ENCODE measurements at regions not wholly inside any gene's neighbourhood (a gene's known extent, or its start where the extent isn't known, plus 50 kb on each side); places are given as distances from the start of the nearest gene placed in this dataset.

- no peak for DNase-seq
- no peak overlapping the region for H3K27ac Mint-ChIP-seq
These were observed 104.5 kb upstream of the AGA start for GRCh38 chr4:177546745-177547144.

GRCh38 chr4:177547985-177548384 lies 105.7 kb upstream of the AGA start:
- no peak for DNase-seq
- no peaks in the 10 kb centered on the region for H3K27me3 Mint-ChIP-seq (ENCODE audit: low read depth in 3 of 3)
- no peaks in the 10 kb centered on the region for H3K4me1 Mint-ChIP-seq
- H3K27ac Mint-ChIP-seq: no peak overlapping the region
- no peak overlapping the region for H3K4me3 Mint-ChIP-seq
- peaks cover 0 to 2% (median 0%) of the 10 kb centered on the region in 6 donors for H3K9me3 Mint-ChIP-seq
- H3K36me3 Mint-ChIP-seq: no peaks in the 10 kb centered on the region

More at GRCh38 chr4:177546745-177547144, 104.5 kb upstream of the AGA start:
- no peaks in the 10 kb centered on the region for H3K27me3 Mint-ChIP-seq (ENCODE audit: low read depth in 3 of 3)
- no peak overlapping the region for H3K4me3 Mint-ChIP-seq
- peaks cover 0 to 4% (median 0%) of the 10 kb centered on the region in 3 donors for H3K36me3 Mint-ChIP-seq
- no peaks in the 10 kb centered on the region for H3K4me1 Mint-ChIP-seq
- peaks cover 0 to 7% (median 1%) of the 10 kb centered on the region in 6 donors for H3K9me3 Mint-ChIP-seq

GRCh38 chr4:177555007-177555574 lies 112.9 kb upstream of the AGA start:
- no peaks in the 10 kb centered on the region for H3K27me3 Mint-ChIP-seq (ENCODE audit: low read depth in 3 of 3)
- no peaks in the 10 kb centered on the region for H3K36me3 Mint-ChIP-seq
- DNase-seq: no peak
- no peak overlapping the region for H3K4me3 Mint-ChIP-seq
- no peak overlapping the region for H3K27ac Mint-ChIP-seq
- no peaks in the 10 kb centered on the region for H3K4me1 Mint-ChIP-seq
- H3K9me3 Mint-ChIP-seq: peaks cover 0 to 4% (median 0%) of the 10 kb centered on the region in 6 donors

GRCh38 chr4:177557416-177557815 lies 115.2 kb upstream of the AGA start:
- H3K4me3 Mint-ChIP-seq: no peak overlapping the region
- no peak for DNase-seq
- H3K9me3 Mint-ChIP-seq: peaks cover 0 to 4% (median 0%) of the 10 kb centered on the region in 6 donors
- H3K4me1 Mint-ChIP-seq: no peaks in the 10 kb centered on the region
- no peaks in the 10 kb centered on the region for H3K36me3 Mint-ChIP-seq
- no peak overlapping the region for H3K27ac Mint-ChIP-seq
- H3K27me3 Mint-ChIP-seq (ENCODE audit: low read depth in 3 of 3): no peaks in the 10 kb centered on the region

- no peak for DNase-seq
These were observed 116.8 kb upstream of the AGA start for GRCh38 chr4:177558995-177559394.

GRCh38 chr4:177562163-177562562 lies 119.9 kb upstream of the AGA start:
- H3K4me1 Mint-ChIP-seq: no peaks in the 10 kb centered on the region
- no peaks in the 10 kb centered on the region for H3K36me3 Mint-ChIP-seq
- no peak overlapping the region for H3K4me3 Mint-ChIP-seq
- no peak overlapping the region for H3K27ac Mint-ChIP-seq
- DNase-seq: no peak
- peaks cover 0 to 8% (median 0%) of the 10 kb centered on the region in 6 donors for H3K9me3 Mint-ChIP-seq
- peaks cover 0 to under 1% (median 0%) of the 10 kb centered on the region in 3 donors for H3K27me3 Mint-ChIP-seq (ENCODE audit: low read depth in 3 of 3)

More at GRCh38 chr4:177558995-177559394, 116.8 kb upstream of the AGA start:
- no peaks in the 10 kb centered on the region for H3K4me1 Mint-ChIP-seq
- H3K27ac Mint-ChIP-seq: no peak overlapping the region
- H3K36me3 Mint-ChIP-seq: no peaks in the 10 kb centered on the region
- H3K9me3 Mint-ChIP-seq: peaks cover 0 to 4% (median 0%) of the 10 kb centered on the region in 6 donors
- H3K27me3 Mint-ChIP-seq (ENCODE audit: low read depth in 3 of 3): no peaks in the 10 kb centered on the region
- no peak overlapping the region for H3K4me3 Mint-ChIP-seq

- H3K4me1 Mint-ChIP-seq: no peaks in the 10 kb centered on the region
- H3K36me3 Mint-ChIP-seq: no peaks in the 10 kb centered on the region
- H3K27me3 Mint-ChIP-seq (ENCODE audit: low read depth in 3 of 3): peaks cover 0 to 4% (median 0%) of the 10 kb centered on the region in 3 donors
- H3K9me3 Mint-ChIP-seq: peaks cover 0 to 8% (median 0%) of the 10 kb centered on the region in 6 donors
- no peak overlapping the region for H3K27ac Mint-ChIP-seq
- no peak for DNase-seq
- H3K4me3 Mint-ChIP-seq: no peak overlapping the region
These were observed 120.6 kb upstream of the AGA start for GRCh38 chr4:177562859-177563258.

GRCh38 chr4:177566691-177567090 lies 124.5 kb upstream of the AGA start:
- DNase-seq: no peak
- Mint-ChIP-seq H3K4me3 (no peak overlapping the region), H3K27ac (no peak overlapping the region), H3K27me3 (ENCODE audit: low read depth in 3 of 3) (peaks cover 0 to 8% (median 0%) of the 10 kb centered on the region in 3 donors), H3K36me3 (no peaks in the 10 kb centered on the region), H3K4me1 (no peaks in the 10 kb centered on the region), H3K9me3 (peaks cover 0 to 8% (median 0%) of the 10 kb centered on the region in 6 donors)

GRCh38 chr4:177568931-177569330 lies 126.7 kb upstream of the AGA start:
- Mint-ChIP-seq H3K4me1 (no peaks in the 10 kb centered on the region), H3K9me3 (peaks cover 0 to 11% (median 0%) of the 10 kb centered on the region in 6 donors), H3K4me3 (no peak overlapping the region), H3K27ac (no peak overlapping the region), H3K36me3 (no peaks in the 10 kb centered on the region), H3K27me3 (ENCODE audit: low read depth in 3 of 3) (peaks cover under 1 to 10% (median 2%) of the 10 kb centered on the region in 3 donors)
- DNase-seq: no peak

- Mint-ChIP-seq H3K27ac (no peak overlapping the region), H3K27me3 (ENCODE audit: low read depth in 3 of 3) (peaks cover 2 to 10% (median 2%) of the 10 kb centered on the region in 3 donors), H3K36me3 (no peaks in the 10 kb centered on the region), H3K4me1 (no peaks in the 10 kb centered on the region), H3K9me3 (peaks cover 0 to 11% (median under 1%) of the 10 kb centered on the region in 6 donors), H3K4me3 (no peak overlapping the region)
- DNase-seq: no peak
These were observed 127.2 kb upstream of the AGA start for GRCh38 chr4:177569434-177569833.

- H3K27ac Mint-ChIP-seq: no peak overlapping the region
- H3K4me3 Mint-ChIP-seq: no peak overlapping the region
- peaks cover 2 to 8% (median 2%) of the 10 kb centered on the region in 3 donors for H3K27me3 Mint-ChIP-seq (ENCODE audit: low read depth in 3 of 3)
- H3K9me3 Mint-ChIP-seq: peaks cover 0 to 4% (median 1%) of the 10 kb centered on the region in 6 donors
- H3K36me3 Mint-ChIP-seq: no peaks in the 10 kb centered on the region
- no peaks in the 10 kb centered on the region for H3K4me1 Mint-ChIP-seq
- no peak for DNase-seq
These were observed 131.3 kb upstream of the AGA start for GRCh38 chr4:177573507-177573906.

GRCh38 chr4:177574446-177574845 lies 132.2 kb upstream of the AGA start:
- H3K27me3 Mint-ChIP-seq (ENCODE audit: low read depth in 3 of 3): peaks cover 2 to 8% (median 2%) of the 10 kb centered on the region in 3 donors
- H3K4me1 Mint-ChIP-seq: no peaks in the 10 kb centered on the region
- H3K9me3 Mint-ChIP-seq: peaks cover 0 to 4% (median 1%) of the 10 kb centered on the region in 6 donors
- H3K27ac Mint-ChIP-seq: no peak overlapping the region
- H3K36me3 Mint-ChIP-seq: no peaks in the 10 kb centered on the region
- no peak overlapping the region for H3K4me3 Mint-ChIP-seq
- DNase-seq: no peak

- Mint-ChIP-seq H3K4me1 (no peaks in the 10 kb centered on the region), H3K36me3 (no peaks in the 10 kb centered on the region), H3K27me3 (ENCODE audit: low read depth in 3 of 3) (peaks cover 0 to 1% (median under 1%) of the 10 kb centered on the region in 3 donors), H3K9me3 (peaks cover 0 to under 1% (median 0%) of the 10 kb centered on the region in 6 donors), H3K4me3 (no peak overlapping the region), H3K27ac (no peak overlapping the region)
- DNase-seq: no peak
These were observed 137.4 kb upstream of the AGA start for GRCh38 chr4:177579649-177580048.

GRCh38 chr4:177582992-177583391 lies 140.8 kb upstream of the AGA start:
- Mint-ChIP-seq H3K36me3 (no peaks in the 10 kb centered on the region), H3K9me3 (peaks cover 0 to 5% (median 0%) of the 10 kb centered on the region in 6 donors), H3K27ac (no peak overlapping the region), H3K4me1 (no peaks in the 10 kb centered on the region), H3K27me3 (ENCODE audit: low read depth in 3 of 3) (peaks cover 0 to 3% (median 0%) of the 10 kb centered on the region in 3 donors), H3K4me3 (no peak overlapping the region)
- DNase-seq: no peak

- no peak overlapping the region for H3K4me3 Mint-ChIP-seq
- H3K27me3 Mint-ChIP-seq (ENCODE audit: low read depth in 3 of 3): peaks cover 0 to 3% (median 0%) of the 10 kb centered on the region in 3 donors
- no peak overlapping the region for H3K27ac Mint-ChIP-seq
- no peaks in the 10 kb centered on the region for H3K36me3 Mint-ChIP-seq
- peaks cover 0 to 5% (median 0%) of the 10 kb centered on the region in 6 donors for H3K9me3 Mint-ChIP-seq
- no peaks in the 10 kb centered on the region for H3K4me1 Mint-ChIP-seq
- no peak for DNase-seq
These were observed 145.8 kb upstream of the AGA start for GRCh38 chr4:177587989-177588388.

Data from immature natural killer cell (primary cell).